Urothelium cell line (cell line): ENCODE measurements at regions not wholly inside any gene's neighbourhood (a gene's known extent, or its start where the extent isn't known, plus 50 kb on each side); places are given as distances from the start of the nearest gene placed in this dataset.

Experiments
- DNase-seq: peaks from one replicate; pipeline ENCODE4 v3.0.0; 2011; ENCODE audit warnings: low spot score, mixed read lengths
- FAIRE-seq: peaks from 2 replicates; lab custom pipeline; 2011; peaks lifted over from hg19 to GRCh38; lab: Jason Lieb, UNC

DNA sequence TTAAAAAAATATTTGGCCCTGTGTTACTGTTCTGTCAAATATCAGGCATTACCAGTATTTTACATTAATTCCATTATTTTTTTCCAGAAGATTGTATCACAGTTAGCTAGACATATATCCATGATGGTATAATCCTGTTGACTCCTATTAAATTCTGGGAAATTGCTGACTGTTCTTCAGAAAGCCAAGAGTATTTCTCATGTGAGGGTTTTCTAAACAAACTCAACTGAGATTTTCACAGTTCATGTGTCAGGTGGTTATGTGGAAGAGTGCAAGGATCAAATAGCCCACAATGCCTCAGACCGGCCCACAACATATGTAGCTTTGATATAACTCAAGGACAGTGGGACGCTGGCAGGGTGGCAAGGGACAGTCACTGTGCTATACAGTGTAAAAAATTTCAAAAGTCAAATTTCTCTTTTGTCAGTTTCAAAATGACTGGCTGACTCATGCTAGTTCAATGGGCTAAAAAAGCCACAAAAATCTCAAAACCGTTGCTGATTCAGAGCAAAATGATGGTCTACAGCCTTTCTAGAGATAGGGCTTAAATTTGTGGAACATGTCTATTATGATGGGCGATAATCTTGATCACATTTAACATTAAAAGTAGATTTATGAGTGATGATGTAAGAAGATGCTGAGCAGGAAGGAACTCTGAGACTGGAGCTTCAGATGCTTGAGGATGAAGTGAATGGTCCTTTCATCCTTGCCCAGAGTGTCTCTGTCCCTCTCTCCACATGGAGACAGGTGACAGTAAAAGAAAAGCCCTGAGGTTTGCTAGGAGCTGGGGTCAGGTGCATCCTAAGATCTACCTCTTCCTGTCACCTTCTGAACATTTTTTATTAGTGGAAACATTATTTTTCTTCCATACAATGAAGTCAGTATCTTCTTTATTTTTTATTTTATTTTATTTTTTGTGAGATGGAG, 175.8 kb upstream of the PIEZO2 start:
- DNase-seq (peak; percentile 65), FAIRE-seq (peak; percentile 86)

DNA sequence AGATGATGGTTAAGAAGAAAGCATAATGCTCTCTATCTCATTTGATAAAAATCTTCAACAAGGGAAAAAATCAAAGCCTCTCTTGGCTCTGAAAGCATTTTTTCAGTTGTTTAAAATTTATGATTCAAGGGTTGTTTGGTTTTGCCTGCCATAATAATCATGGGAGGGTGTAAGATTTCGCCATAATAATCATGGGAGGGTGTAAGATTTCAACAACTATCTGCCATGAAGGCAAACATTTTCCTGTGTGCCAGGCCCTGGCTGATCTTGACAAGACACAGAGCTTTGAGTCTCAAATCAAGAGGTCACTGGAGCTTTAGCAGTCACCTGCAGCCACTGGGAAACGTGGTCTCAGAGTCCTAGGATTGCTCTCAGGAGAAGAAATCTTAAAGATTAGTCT, 175.1 kb upstream of the PIEZO2 start:
- FAIRE-seq (no peak), DNase-seq (no peak)

DNA sequence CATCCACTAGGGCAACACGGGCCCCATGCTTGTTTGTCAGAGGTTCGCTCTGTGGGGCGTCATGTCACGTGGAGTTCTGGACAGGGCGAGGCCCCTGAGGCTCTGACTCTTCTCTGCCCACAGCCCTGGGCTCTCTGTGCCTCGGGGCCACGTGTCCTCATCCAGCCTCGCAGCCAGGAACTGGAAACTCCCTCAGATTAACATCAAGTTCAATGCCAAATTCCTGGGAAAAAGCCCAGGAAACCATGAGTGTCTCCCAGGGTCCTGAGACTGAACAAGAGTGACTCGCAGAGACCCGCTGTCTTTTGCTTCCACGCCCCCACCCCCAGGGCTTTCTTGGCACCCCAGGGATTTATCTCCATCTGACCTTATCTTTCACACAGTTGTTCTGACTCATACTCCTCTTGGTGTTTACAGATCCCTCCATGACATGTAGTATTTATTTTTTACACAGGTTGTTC, 174.0 kb upstream of the PIEZO2 start:
- DNase-seq (no peak), FAIRE-seq (no peak)

DNA sequence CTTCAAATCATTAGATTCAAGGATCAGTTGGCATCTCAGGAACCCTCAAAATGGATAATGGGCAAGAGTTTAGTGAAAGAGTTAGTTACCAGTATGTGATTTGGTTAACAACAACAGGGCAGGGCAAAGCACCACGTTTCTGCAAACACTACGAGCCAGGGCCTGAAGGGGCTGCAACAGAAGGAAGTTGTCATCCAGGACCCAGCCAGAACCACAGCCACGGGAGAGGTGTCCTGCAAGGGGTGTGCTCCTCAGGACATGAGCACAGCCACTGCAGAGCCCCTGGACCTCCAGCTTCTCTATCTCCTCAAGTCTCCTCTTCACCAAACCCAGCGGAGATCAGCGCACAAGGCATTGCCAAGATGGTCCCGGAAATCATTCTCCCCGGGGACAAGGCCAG, 173.3 kb upstream of the PIEZO2 start:
- no peak for DNase-seq
- FAIRE-seq: peak; percentile 63

DNA sequence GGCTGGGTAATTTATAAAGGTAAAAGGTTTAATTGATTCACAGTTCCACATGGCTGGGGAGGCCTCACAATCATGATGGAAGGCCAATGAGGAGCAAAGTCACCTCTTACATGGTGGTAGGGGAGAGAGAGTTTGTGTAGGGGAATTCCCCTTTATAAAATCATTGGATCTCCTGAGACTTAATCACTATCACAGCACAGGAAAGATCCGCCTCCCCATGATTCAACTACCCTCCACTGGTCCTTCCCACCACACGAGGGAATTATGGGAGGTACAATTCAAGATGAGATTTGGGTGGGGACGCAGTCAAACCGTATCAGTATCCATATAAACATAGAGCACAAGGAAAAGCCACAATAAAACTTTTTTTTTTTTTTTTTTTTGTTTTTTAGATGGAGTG, 172.6 kb upstream of the PIEZO2 start:
- DNase-seq: no peak
- peak; percentile 46 for FAIRE-seq

DNA sequence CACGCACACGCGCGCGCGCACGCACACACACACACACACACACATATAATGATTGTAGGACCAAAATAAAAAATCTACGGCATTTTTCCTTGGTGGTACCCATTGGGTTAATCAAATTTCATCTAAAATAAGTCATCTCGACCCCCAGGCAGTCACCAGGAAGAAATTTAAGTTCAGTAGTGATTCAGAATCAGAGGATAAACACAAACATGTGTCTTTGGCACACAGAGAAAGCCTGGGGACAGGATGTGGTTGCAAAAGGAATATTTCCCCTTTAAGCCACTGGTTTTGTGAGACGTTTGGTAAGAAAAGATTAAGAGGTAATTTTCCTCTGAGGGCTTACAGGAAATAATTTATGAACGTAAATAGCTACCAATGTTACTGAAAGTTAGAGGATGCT, 171.6 kb upstream of the PIEZO2 start:
- FAIRE-seq (no peak), DNase-seq (no peak)

DNA sequence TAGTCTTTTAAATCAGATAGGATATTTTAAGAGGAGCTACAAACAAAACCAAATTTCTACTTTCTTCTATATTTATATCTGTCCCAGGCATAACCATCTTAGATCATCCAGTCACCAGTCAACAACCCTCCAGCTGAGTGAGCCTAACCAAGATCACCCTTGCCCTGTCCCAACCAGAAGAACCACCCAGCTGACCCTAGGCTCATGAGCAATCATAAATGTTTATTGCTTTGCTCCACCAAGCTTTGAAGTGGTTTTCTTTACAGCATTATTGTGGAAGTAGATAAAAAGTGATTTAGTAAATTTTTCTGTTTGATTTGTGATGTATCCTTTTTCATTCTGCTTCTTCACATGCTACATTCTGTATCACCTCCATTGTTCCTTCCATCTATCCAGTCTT, 167.2 kb upstream of the PIEZO2 start:
- no peak for DNase-seq
- FAIRE-seq: no peak

DNA sequence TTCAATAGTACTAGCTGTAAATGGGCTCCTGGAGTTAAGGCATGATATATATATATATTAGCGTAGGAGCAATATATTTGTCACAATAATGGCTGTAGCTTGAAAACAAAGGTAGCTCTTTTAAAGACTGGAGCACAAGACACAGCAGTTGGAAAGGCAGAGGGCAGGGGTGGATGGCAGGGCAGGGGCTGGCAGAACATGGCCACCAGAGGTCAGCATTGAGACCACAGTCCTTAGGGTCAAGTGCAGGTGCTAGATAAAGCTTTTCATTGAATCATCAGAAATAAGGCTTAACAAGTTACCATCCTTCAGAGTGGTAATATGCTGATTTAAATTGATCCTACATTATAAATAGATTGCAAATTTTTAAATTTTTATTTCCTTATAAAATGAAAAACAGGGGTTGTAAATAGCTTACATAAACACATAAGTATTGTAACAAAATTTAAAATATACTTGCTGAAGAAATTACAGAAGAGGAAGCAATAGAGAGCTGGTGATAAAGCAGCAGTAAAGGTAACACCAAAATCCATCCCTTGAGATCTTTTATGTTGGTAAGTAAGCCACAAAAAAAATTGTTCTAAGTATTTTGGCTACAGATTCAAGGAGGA, 161.2 kb upstream of the PIEZO2 start:
- peak; percentile 70 for DNase-seq
- no peak for FAIRE-seq

DNA sequence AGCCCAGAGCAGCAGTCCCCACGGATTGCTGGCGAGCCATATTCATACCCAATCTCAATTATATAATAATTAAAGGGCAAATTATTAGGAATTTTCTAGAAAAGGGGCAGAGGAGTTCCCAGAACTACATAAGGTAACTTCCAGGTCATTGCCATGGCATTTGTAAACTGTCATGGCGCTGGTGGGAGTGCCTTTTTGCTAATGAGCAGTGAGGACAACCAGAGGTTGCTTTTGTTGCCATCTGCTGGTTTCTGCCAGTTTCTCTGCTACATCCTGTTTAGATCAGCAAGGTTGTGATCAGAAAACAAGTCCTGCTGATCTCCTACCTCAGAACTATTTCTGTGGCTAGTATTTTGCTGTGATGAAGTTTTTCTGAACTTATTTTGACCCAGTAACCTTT, 159.8 kb upstream of the PIEZO2 start:
- no peak for DNase-seq
- no peak for FAIRE-seq

DNA sequence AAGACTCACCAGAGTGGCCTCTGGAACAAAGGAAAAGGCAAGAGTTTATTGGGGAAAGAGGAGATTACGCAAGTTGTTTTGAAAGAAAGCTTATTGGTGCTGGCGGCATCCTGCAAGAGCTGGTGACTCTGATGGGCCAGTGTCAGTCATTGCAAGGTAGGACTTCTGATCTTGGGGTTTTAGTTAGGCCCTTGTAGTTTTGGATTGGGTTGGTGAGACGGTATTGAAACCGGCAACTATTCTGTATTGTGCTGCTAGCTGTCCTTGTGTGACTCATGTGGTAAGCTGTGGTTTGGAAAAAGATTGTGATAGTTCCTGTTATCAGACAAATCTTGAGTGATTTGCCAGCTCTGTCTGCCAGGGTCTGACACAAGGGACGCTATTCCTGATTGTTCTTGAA, 159.1 kb upstream of the PIEZO2 start:
- FAIRE-seq (no peak), DNase-seq (no peak)

DNA sequence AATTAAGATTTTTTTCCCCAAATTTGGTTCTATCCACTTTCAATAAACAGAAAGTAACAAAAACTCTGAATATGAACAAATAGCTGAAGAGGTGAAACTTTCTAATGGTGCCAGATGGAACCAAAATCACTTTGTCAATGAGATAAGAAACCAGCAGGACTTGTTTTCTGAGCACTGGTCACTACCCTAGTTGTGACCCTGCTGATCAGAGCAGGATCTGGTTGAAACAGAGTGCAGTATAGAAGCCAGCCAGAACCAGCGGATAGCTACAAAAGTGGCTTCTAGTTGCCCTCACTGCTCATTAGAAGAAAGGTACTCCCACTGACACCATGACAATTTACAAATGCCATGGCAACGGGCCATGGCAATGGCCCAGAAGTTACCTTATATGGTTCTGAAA, 158.3 kb upstream of the PIEZO2 start:
- FAIRE-seq (no peak), DNase-seq (no peak)

DNA sequence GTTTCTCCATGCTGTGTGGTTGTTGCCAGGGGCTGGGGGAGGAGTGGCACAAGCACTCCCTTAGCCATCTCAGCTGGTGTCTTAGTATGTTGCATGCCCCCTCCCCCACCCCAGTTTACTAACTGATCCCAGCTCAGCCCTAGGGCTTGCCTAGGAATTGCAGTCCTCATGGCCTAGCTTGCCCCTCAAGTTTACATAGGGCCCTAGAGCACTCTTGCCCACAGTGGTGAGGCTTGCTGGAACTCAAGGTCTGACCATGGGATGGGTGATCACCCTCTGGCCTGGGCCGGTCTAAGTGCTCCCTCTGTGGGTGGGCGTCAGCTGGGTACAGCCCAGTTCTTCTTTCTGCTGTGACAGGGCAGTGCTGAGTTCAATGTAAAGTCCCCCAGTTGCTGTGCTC, 156.1 kb upstream of the PIEZO2 start:
- no peak for FAIRE-seq
- DNase-seq: no peak

DNA sequence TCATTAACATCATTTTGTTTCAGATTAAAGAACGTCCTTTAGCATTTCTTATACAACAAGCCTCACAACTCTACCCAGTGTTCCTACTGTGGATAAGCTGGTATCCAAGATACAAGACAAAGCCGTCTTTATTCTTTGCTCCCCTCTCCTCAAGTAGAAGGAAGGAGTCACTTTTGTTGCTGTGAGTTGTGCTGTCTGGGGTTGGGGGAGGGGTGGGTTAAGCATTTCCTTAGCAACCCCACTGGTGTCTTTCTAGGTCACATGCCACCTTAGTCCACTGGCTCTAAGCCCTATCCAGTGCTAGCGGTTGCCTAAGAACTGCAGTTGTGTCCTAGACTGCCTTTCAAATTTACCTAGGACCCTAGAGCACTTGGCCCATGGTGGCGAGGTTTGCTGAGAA, 155.6 kb upstream of the PIEZO2 start:
- DNase-seq: no peak
- FAIRE-seq: peak; percentile 75

DNA sequence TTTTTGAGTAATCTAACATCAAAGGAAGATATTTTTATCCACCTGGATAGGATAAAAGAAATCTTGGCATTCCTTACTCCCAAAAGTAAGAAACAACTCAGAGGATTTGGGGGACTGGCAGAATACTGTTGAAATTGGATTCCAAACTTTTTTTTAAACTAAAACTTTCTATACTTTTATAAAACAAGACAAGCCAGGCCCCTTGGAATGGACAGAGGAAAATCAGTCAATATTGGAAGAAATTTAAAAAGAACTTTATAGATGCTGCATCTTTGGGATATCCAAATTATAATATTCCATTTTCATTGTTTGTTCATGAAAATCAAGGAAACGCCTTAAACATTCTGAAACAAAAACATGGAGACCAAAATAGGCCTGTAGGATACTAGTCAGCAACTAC, 147.6 kb upstream of the PIEZO2 start:
- no peak for FAIRE-seq
- no peak for DNase-seq

DNA sequence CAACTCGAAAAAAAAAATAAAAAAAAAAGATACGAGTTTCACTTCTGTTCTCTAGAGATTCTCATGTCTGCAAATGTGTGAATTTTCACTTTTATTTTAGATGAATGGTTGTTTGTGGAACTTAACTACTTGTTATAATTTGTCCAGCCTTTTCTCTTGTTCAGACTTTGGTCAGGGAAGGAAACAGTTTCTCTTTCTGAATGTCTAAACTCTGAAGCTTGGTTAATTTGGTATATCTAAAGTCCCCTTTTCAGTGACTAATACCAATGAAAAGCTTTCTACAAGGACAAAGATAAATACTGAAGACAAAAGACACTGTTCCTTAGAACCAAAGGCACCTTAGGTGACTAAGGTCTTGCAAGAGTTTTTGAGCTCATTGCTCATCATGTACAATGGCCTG, 144.4 kb upstream of the PIEZO2 start:
- no peak for FAIRE-seq
- no peak for DNase-seq

DNA sequence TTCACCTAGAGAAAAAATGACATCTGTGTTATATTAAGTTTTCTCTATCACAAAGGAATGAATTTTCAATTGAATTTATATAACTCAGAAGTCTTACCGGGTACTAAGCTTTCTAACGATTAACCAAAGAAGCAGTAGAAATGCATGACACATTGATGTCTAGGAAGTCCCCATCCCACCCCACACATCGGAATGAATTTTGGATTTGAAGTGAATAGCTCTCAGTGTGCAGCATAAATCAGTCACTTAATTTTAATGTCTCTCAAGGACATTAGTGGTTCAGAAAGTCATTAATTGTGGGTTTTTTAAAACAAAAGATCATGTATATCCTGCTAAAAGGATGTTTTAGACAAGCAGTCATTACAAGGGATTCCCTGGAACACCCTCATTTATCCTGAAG, 141.4 kb upstream of the PIEZO2 start:
- no peak for FAIRE-seq

DNA sequence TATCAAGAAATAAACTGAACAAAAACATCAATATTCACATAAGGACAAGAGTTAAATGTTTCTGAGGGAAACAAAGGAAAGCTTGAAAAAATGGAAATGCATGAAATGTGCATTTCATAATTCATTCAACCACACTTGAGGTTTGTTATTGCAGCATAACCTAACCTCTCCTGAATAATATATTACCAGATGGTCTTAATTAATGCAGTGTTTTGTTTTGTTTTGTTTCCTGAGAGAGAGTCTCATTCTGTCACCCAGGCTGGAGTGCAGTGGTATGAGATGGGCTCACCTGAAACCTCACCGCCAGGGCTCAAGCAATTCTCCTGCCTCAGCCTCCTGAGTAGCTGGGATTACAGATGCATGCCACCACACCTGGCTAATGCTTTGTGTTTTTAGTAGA, 139.9 kb upstream of the PIEZO2 start:
- FAIRE-seq (no peak), DNase-seq (no peak)

More for the DNA sequence above, 141.4 kb upstream of the PIEZO2 start:
- DNase-seq: no peak

DNA sequence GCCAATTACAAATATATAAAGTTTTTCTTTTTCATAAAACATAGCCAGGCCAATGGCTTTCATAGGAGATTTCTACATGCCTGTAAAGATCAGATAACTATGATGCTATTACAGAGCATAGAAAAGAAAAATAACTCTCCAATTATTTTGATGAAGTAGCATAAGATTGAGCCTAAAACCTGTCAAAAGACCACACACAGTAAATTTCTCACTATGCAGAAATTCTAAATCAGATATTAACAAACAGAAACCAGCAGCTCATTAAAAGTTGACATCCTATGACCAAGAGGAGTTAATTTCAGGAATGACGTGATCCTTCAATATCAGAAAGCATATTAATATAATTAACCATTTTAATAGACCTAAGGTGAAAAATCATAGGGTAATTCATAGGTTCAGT, 139.0 kb upstream of the PIEZO2 start:
- no peak for FAIRE-seq
- no peak for DNase-seq

DNA sequence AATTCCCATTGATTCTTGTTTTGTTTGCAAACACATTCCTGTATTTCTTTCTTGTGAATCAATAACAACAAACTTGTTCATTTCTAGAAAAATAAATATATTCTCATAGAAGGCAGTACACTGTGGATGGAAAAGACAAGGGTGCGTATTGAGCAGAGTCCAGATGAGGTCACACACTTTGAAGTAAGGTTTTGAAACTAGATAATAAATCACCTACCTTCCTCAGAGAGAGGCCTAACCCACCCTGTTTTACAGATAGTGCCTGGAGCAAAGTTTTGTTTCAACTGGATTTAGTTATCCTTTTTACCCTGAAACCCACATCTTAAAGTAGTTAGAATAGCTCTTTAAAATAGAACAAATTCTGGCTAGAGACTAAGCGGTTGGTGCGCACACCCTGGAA, 137.1 kb upstream of the PIEZO2 start:
- FAIRE-seq (no peak), DNase-seq (no peak)

DNA sequence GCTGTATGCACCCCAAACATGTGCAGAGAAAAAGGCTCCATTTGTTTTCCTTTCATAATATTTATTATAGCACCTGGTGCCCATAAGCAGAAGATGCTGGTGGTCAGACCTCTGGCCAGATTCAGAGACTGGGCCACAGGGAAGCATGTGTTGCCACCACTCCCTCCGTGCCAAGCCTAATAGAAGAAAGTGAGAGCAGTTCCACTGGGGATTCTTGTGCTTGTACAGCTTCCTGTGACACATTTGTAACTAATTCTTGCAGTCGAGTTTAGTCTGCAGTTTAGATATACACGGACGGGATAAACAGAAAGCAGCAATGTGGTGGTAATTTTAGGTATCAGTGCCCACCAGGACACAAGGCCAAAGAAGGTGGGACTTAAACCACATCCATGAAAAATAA, 135.4 kb upstream of the PIEZO2 start:
- FAIRE-seq (no peak), DNase-seq (no peak)

DNA sequence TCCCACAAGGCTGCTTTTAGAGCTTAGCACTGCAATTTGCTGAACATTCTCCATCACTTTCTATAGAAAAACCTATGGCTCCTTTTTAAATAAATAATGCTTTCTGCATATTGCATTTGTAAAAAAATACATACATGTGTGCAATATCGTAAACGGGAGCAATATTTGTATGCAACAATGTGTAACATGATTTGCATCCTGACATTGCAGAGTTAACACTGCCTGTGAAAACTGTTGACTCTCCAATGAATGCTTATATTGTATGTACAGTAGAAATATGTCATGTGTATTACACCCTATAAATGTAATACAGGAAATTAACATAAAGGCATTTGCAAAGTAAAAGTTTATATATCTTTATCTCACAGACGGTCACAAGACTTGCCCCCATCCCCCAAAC, 135.0 kb upstream of the PIEZO2 start:
- FAIRE-seq: no peak
- no peak for DNase-seq

DNA sequence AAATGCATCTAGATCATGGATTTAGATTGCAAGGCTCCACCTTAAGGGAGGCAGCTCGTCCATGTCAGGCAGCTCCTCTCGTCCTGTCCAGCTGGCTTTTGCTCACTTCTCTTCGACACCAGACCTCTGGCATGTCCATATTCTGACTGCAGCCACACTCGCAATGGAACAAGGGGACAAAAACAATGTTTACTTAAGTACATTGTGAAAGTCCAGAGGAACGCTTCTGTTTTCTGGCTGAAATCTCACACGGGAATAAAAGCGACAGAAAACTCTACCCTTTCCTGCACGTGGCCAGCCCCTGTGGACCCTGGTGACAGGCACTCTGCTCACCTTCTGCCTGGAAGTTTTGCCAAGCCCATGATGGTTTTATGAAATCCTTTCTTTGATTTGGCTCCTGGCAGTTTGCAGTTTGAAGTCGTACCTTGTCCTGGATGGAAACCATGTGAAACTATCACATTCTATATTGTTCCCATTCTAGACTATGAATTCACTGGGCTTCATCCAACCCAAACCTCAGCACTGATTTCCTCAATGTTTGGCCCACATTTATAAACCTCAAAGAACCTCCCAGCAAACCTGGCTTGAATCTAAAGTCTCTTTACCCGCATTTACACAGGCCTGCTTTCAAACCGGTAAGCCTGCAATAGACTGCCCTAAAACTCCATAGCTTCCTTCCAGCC, 134.3 kb upstream of the PIEZO2 start:
- DNase-seq (no peak), FAIRE-seq (no peak)
